IPS DF 4.7 (cell line): ENCODE measurements at regions not wholly inside any gene's neighbourhood (a gene's known extent, or its start where the extent isn't known, plus 50 kb on each side); places are given as distances from the start of the nearest gene placed in this dataset.
"Not testable (repeated sequence)": the region's sequence is repeated elsewhere in the genome, so short reads cannot be mapped to it uniquely, and the experiment has no call there.

Experiments
- DNase-seq: peaks from one replicate; pipeline ENCODE4 v3.0.0-alpha.2; 2013; ENCODE audit warnings: low spot score; ENCODE audit errors: extremely low read depth

GRCh38 chr7:125847055-125847454, 917.4 kb upstream of the POT1 start:
- no peak for DNase-seq

DNA sequence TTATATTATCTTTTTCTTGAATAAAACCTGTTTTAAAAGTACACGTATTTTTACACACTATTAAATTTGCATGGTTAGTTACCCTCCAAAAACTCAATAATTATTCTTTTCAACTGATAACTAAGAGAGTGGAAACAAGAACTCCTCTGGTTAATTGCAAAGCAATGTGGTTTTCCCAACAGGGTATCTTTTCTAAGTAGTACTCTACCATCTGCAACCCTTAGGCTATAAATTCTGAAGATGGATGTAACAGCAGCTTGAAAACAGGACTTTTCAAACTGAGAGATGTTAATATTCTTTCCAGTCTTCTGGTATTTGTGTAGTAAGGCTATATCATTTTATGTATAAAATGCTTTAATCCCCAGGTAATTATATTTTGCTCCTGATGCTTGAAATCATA, 916.1 kb upstream of the POT1 start:
- DNase-seq = no peak

DNA sequence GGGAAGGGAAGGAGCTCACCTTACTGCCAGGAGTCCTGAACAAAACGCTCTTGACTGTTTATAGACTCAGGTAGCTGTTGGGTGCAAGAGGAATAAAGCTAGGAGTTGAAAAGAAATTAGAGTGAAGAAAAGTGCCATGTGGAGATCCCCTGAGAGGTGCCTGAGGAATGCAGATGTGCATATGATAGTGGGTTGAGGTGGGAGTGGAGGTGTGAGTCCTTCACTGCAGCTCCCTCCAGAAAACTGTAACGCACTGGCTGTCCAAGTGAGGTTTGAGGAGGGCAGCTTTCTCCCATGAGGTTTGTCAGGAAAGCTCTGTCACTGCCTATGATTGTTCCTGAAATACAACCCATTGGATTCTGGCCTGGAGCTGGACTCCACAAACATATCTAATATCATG, 904.8 kb upstream of the POT1 start:
- DNase-seq = no peak

- no peak for DNase-seq
Observed at GRCh38 chr7:125833839-125834238, 904.2 kb upstream of the POT1 start.

GRCh38 chr7:125830743-125831142, 901.1 kb upstream of the POT1 start:
- DNase-seq = no peak

DNA sequence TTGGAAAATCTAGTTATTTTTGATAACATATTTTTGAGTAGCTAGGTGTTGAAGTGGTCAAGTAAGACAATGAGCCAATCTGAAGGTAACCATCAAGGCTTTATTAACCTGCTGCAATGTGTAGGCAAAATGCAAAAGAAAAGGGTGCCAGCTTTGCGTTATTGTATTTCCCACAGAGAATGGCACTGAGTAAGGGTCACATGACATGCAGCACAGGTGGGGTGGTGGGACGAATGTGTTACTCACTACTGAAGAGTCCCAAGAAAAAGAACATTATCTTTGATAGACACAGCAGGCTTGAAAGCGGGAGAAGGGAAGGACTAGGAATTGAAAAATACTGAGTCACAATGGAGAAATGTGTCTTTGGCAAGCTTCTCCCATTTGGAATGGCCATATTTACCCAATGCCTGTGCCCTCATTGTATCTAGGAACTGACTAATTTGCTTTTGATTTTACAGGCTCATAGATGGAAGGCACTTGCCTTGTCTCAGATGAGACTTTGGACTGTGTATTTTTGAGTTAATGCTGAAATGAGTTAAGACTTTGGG, 898.6 kb upstream of the POT1 start:
- no peak for DNase-seq

- no peak for DNase-seq
Observed at GRCh38 chr7:125823538-125823937, 893.9 kb upstream of the POT1 start.

DNA sequence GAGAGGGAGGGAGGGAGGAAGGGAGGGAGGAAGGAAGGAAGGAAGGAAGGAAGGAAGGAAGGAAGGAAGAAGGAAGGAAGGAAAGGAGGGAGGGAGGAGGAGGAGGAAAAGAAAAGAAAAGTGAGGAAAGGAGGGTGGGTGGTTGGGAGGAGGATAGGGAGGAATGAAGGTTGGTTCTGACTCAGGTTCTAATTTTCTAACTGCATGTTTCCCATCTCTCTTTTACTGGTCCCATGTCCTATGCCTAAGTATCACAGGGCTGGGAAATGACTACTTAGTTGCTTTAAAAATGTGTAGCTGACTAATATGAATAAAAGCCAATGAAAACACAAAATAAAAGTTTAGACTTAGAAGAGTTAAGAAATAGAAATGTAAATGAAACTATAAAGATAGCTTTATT, 890.9 kb upstream of the POT1 start:
- no peak for DNase-seq

DNA sequence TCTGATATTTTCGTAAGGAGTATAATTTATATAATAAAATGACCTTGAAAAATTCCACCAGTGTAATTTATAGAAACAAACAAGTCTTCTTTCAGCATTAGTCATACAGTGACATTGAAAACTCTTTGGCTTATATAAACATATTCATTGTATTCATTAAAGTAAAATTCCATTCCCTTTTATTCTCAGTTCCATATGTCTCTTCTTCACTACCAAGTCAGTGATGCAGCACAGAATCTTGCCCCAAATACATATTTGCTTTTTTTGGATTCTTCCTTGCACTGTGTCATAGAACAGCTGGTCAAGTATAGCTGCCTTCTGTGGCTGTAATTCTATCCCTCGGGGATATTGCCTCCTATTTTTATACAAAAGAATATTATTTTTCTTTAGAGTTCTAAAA, 884.5 kb upstream of the POT1 start:
- no peak for DNase-seq

DNA sequence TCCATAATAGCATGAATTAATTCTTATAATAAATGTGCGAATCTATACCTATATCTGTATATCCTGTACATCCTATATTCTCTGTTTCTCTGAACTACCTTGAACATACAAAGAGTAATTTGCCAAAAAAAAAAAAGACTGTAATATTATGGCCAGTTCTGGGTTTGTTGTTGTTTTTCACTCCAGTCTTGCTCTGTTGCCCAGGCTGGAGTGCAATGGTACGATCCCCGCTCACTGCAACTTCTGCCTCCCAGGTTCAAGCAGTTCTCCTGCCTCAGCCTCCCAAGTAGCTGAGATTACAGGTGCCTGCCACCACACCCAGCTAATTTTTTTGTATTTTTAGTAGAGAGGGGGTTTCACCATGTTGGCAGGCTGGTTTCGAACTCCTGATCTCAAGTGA, 876.9 kb upstream of the POT1 start:
- not testable (repeated sequence) for DNase-seq

DNA sequence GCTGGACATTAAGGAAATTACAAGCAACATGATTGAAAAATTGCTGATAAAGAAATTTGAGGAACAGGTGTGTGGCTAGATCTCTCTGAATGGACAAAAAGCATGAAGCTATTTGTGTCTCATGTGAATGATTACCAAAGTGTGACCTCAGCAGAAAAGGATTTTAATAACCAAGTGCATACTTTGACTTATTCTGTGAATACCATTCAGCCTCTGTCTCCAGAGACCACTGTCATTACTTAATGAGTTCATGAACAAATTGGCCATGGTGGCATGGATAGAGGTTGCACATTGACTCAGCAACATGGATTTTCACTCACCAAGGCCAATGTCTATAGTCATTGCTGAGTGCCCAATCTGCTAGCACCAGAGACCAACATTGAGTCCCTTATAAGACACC, 874.6 kb upstream of the POT1 start:
- DNase-seq = no peak

GRCh38 chr7:125780153-125780552, 850.5 kb upstream of the POT1 start:
- DNase-seq = no peak

- DNase-seq = no peak
Observed at GRCh38 chr7:125775317-125775716, 845.7 kb upstream of the POT1 start.

DNA sequence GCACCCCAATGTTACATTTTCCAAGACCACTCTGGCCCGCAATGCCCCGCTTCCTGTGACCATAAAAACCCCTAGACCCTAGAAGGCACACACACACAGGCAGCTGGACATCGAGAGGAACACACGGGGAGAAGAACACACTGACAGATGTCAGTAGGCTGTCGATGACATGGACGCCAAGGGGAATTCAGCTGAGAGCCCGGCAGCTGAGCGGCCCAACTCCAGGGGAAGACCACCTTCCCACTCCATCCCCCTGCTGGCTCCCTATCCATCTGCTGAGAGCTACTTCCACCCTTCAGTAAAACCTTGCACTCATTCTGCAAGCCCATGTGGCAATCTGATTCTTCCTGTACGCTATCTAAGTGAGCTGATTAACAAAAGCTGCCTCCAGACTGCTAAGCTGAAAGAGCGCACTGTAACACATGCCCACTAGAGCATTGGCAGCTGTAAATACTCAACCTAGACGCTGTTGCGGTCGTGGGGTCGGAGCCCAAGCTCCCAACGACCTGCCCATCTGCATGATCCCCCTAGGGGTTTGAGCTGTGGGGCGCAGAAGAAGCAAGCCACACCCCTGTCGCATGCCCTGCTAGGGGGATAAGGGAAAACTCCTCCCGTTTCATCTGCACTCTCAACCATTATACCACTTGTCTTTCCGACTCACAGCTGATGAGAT, 843.6 kb upstream of the POT1 start:
- no peak for DNase-seq

DNA sequence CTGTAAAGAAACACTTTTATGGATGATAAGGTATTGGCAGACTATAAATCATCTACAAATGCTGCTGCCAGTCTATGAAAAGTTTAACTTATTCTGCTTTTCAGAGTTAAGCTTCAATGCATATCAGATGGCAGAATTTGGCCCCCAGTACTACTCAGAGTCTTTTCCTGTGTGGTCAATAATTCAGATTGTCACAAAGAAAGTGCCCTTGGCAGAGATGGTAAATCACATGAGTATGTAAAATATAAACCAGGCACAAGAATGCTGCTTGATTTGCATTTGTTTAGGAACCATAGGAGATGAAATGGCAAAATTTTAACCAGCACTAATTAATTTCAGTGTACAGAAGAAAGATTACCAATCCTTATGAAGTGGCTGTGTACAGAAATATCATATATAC, 818.3 kb upstream of the POT1 start:
- DNase-seq = no peak

GRCh38 chr7:125746510-125746909, 816.9 kb upstream of the POT1 start:
- no peak for DNase-seq

DNA sequence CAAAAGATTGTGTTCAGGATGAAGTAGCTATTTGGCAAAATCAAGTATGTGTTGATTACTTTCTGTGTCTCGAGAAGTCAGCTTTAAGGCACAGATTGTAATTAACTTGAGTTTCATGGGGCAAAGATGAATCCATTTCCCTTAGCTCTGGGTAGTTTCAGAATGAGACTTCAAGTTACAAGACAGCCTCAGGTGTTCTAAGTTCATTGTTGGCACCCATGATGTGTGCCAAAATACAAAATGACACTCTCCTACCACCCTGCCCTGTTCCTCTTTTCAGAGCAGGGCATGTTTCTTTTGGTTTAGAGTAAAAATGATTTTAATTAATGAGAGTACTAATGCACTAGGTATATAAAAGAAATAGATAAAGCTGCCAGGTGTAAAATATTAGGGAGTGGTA, 797.6 kb upstream of the POT1 start:
- DNase-seq = no peak

GRCh38 chr7:125695626-125696025, 766.0 kb upstream of the POT1 start:
- DNase-seq = no peak

DNA sequence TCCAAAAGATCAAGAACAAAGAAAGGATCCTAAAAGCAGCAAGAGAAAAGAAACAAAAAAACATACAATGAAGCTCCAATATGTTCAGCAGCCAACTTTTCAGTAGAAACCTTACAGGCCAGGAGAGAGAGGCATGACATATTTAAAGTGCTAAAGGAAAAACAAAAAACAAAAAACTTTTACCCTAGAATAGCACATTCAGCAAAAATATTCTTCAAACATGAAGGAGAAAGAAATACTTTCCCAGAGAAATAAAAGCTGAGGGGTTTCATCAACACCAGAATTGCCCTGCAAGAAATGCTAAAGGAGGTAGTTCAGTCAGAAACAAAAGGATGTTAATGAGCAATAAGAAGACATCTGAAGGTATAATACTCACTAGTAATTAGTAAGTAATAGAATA, 753.5 kb upstream of the POT1 start:
- no peak for DNase-seq

- no peak for DNase-seq
Observed at GRCh38 chr7:125681508-125681907, 751.9 kb upstream of the POT1 start.

GRCh38 chr7:125678771-125679170, 749.1 kb upstream of the POT1 start:
- no peak for DNase-seq

DNA sequence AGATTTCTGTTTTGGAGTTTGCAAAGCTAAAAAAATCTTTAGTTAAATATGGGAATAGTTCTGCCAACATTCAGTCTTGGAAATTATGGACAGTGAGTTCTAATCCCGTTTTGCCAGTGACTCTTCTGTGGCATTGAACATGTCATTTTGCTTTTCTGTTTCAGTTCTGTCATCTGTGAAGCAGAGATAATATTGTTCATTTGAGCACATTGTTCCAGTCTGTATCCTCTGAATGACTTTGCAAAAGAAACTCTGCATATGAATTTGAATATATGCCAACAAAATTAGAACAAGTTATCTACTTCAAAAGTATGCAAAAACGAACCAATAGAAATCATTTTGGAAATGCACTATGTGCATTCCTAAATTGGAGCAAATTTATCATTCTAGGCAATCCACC, 746.0 kb upstream of the POT1 start:
- no peak for DNase-seq

DNA sequence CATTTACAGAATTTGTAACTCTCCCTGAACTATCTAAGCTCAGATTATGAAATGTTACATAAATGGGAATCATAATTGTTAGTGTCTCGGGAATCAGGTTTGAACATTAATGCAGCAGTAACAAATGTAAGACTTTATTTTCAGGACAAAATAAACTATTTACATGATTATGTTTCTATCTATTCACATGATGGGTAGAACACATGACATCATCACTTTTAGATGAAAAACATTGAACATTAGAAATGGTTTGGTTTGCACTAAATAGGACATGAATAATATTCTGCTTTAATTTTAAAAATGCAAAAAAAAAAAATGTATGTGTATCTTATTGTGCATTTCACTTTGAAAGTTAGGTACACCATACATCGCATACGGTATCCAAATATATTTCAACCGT, 745.5 kb upstream of the POT1 start:
- DNase-seq = no peak
